ENCODE measurements at regions not wholly inside any gene's neighbourhood (a gene's known extent, or its start where the extent isn't known, plus 50 kb on each side); places are given as distances from the start of the nearest gene placed in this dataset.
"Not testable (repeated sequence)": the region's sequence is repeated elsewhere in the genome, so short reads cannot be mapped to it uniquely, and the experiment has no call there.

- no peak for DNase-seq
Observed at GRCh38 chr2:19198381-19198780, 160.0 kb downstream of the OSR1 start.

DNA sequence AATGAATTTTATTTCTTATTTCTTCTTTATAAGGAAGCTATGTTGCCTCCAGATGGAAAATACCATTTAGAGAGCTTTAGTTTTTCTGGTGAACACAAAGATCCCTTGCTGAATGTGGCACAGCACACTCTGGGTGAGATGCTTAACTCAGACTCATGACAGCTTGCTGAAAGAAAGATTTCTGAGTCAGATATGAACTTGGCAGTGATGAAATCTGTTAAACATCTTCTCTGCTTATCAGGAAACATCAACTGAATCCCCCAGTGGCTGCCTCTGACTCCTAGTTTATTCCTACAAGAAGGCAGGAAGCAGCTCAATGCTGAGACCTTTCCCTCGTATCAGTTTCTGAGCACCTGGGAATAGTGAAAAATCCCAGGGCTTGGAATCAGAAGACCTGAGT is 162.8 kb downstream of the OSR1 start:
- no peak for DNase-seq

DNA sequence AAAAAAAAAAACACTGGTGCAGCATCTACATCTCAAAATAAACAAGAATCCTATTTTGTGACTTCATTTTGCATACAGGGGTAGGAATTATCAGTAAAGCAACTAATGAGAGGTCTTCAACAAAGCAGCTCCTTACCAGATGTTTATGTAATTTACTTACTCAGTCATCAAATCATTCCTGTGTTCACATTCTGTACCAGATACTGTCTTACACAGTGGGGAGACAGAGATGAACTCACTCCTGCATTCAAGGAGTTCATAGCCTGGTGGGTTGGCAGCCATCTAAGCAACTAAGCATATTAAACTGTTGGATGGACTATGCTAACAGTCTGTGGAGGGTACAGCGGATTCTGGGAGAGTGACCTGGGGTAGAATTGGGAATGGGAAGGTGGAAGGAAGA is 169.0 kb downstream of the OSR1 start:
- DNase-seq, result no peak

GRCh38 chr2:19187323-19188020 is 171.0 kb downstream of the OSR1 start:
- DNase-seq, result no peak

GRCh38 chr2:19185086-19185485 is 173.3 kb downstream of the OSR1 start:
- no peak for DNase-seq

DNA sequence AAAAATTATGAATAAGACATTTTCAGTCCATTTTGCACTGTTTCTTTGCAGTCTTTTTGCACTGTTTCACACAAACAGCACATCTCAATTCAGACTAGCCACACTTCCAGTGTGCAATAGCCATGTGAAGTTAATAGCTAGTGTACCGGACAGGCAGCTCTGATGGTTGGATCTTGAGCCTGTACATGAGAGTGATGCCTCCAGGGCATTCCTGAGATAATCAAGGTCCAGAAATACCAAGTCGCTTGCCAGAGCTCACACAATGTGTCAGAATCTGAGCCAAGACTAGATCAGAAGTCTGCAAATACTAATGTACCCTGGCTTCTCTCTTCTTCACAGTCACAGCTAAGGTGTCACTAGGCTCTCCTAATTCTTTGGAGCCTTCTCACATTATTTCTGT is 180.2 kb downstream of the OSR1 start:
- DNase-seq, result no peak

GRCh38 chr2:19176977-19177376 is 181.4 kb downstream of the OSR1 start:
- DNase-seq, result no peak

GRCh38 chr2:19176172-19176852 is 182.1 kb downstream of the OSR1 start:
- DNase-seq, result no peak

GRCh38 chr2:19174176-19174575 is 184.2 kb downstream of the OSR1 start:
- no peak for DNase-seq

DNA sequence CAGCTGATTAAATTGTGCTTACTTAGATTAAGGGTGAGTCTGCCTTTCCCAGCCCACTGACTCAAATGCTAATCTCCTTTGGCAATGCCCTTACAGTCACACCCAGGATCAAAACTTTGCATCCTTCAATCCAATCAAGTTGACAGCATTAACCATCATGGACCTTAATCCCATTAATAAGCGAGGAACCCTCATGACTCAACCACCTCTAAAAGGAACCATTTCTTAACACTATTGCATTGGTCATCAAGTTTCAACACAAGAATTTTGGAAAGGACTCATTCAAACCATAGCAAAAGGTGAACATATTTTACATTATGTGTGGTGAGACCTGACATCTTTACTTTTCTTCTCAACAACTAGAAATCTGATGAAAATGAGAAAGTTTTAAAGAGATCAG is 187.0 kb downstream of the OSR1 start:
- DNase-seq, result no peak

DNA sequence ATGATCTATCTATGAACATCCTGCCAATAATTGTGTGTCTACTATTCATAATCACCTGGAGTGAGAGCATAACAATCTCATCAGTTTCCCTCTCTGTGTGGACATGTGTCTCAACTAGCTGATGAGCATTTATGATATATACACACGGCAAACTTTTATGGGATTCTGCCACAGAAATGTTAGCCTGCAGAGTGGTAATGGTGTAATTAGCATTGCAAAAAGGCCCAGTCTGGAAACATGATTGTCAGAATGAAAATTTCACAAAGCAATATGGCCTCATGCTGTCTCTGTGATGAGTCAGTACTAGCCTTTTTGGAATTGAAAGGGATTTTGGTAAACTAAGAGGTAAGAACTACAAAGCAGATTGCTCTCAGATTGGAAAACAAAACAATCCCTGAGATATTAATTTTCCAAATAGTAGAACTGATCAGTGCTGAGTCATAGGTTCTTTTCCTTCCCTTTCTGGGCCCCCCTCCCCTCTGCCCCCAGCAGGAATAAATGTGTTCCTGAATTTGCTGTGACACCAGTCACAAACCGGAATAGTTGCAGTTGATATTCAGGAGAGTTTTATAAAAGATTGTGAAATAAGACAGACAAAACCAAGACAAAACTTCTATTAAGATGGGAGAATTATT is 189.2 kb downstream of the OSR1 start:
- DNase-seq, result no peak

- DNase-seq, result not testable (repeated sequence)
Observed at GRCh38 chr2:19164099-19164498, 194.3 kb downstream of the OSR1 start.

DNA sequence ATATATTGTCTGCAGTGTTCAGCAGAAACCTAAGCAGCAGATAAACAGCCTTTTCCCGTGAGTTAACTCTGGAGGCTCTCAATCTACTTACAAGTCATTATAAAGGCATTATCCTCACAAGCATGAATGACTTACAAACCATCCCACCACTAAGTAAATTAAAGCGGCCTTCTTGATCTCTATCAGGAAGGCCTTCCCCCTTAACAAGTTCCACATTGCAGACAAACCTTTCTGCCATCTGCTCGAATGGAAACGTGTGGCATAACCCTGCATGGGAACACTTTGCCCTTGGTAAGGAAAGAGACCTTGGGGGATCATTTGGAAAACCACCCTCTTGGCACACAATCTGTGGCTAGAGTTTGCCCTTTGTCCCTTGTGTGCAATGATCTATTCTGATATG is 199.5 kb downstream of the OSR1 start:
- no peak for DNase-seq

GRCh38 chr2:19158211-19158610 is 200.2 kb downstream of the OSR1 start:
- DNase-seq, result no peak

DNA sequence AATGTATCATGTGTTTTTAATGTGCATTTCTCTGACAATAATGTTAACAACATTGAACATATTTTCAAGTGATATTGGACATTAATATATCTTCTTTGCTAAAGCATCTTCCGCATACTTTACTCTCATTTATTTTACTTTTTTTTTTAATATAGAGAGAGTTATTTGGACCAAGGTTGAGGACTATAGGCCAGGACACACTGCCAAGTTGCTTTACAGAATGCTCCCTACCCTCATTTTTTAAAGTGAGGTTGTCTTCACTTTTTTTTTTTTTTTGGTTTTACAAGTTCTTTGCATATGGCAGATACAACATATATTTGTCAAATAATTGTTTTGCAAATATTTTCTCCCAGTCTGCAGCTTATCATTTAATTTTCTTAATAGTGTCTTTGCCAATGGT is 201.8 kb downstream of the OSR1 start:
- DNase-seq, result no peak

DNA sequence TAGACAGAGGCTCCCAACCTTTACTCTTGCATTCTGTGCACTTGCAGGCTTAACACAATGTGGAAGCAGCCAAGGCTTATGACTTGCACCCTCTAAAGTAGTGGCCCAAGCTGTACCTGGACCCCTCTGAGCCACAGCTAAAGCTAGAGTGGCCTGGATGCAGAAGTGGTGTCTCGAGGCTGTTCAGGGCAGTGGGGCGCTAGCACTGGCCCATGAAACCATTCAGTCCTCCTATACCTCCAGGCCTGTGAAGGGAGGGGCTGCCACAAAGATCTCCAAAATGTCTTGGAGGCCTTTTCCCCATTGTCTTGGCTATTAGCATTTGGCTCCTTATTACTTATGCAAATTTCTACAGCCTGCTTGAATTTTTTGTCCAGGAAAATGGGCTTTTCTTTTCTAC is 207.7 kb downstream of the OSR1 start:
- no peak for DNase-seq

DNA sequence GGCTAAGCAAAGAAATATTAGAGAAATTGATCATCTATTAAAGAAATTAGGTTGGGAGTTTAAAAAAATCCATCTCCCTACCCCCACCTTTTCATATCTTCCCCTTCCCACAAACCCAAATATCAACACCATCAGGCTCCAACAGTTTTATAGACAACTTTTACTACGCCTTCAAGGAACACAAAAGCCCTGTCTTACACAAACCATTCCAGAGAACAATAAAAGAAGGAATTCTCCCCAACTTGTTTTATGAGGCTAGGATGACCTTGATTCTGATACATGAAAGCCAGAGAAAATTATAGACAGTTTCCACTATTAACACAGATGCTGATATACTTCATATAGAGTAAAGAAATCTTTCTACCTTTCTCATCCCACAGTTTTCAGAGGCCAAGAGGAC is 211.6 kb downstream of the OSR1 start:
- DNase-seq, result no peak

GRCh38 chr2:19141234-19142004 is 217.0 kb downstream of the OSR1 start:
- DNase-seq, result no peak

DNA sequence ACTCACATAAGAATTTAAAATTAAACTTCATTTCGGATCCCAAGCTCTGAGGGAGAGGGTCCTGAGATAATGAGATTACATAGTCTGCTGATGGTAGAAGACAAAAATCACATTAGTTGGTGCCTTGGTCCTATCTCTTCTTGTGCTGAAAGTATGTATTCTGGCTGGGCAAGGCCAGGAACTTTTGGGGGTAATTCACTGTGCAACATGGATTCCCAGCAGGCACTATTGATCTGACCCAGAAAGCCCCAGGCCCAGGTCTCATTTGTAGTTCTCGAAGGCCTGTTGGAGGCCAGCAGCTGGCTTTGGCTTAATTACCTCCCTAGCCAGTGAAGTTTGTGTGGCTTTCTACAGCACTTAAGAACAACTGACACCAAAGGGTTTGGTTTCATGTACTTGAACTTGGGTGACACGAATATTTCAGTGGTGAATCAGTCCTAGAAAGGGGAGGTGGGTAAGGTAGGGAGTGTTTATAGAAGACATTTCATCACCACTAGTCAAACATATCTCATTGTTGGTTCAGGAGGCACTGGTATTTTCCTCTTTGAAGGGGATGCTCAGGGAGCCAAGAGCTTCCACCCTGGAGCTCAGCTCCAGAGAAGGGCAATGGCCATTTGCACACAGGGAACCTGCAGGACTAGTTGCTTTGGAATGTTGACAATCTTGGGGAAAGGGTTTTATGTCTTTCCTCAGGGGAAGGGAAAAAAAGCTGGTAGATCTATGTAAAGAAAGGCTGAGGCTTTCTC is 217.8 kb downstream of the OSR1 start:
- no peak for DNase-seq

DNA sequence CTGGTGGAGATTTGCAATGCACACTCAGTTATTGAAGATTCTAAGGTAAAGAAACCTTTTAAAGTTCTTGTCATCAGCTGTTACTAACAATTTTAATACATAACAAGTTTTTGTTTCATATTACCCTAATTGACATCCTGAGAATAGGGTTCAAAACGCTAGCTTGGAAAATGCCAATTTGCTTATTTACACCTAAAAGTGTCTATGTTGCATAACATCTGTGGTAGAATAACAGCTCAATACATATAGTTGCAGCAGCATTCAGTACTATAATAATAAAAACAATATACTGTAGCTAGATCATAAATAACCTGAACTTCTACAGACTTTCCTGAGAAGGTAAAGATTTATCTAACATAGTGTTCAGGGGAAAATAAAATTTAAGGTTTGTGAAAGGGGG is 219.0 kb downstream of the OSR1 start:
- no peak for DNase-seq

DNA sequence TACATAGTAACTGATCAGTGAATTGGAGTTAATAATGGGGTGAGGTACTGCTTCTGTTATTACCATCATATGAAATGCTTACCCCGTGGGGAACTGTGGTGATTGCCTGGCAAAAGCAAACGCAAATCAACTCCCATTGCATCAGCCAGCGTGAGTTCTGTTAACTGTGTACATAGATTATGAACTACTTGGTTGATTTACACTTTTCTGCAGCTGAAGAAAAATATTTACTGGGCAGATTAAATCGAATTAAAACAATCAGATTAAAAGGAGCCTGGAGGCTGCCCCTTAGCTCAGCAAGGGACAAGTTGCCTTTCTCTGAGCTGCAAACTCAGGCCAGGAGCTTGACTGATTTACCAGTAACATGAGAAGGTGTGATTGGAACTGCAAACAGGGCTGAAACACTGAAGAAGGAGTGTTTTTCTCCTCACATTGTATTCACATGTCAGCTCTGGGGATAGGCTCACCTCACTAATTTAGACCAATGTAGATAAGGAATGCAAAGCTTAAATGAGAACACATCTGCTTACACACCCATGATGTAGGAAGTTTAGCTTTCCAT is 220.1 kb downstream of the OSR1 start:
- no peak for DNase-seq

GRCh38 chr2:19137433-19137832 is 221.0 kb downstream of the OSR1 start:
- DNase-seq, result no peak

- DNase-seq, result no peak
Observed at GRCh38 chr2:19132967-19133366, 225.5 kb downstream of the OSR1 start.

Data from GOT3 (cell line).